ENCODE measurements at regions not wholly inside any gene's neighbourhood (a gene's known extent, or its start where the extent isn't known, plus 50 kb on each side); places are given as distances from the start of the nearest gene placed in this dataset.

DNA sequence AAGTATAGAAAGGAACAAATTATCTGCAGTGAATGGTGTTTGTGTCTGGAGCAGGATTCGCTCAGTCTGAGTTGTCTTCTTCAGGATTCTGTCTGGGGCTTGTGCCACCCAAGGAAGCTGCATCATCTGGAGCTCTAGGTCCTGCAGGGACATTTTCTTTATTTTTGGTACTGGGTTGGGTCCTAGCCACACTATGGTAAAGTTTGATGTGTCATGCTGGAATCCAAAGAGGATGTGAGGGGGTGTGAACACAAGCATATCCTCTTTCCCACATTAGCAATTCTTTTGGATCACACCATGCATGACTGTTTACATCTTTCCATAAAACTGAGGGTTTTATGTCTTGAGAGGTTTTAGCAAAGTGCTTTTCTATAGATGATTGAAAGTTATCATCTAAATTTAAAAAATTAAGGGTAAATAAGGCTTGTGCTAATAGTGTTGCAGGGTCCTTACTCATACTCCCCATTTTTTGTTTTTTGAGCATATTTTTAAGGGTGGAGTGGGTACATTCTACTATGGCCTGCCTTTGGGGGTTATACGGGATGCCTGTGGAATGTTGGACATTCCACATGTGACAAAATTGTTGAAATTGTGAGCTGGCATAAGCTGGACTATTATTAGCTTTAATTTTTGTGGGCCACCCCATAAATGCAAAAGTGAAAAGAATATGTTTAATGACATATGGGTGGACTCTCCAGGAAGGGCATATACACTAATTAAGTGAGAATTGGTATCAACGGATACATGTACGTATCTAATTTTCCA lies 152.0 kb upstream of the HMCN1 start:
- no peak for TF ChIP-seq RFX5 (IDR thresholded peaks at IDR 0.05; ENCODE audit: low read depth, low read length)
- TF ChIP-seq, protein P1, sequence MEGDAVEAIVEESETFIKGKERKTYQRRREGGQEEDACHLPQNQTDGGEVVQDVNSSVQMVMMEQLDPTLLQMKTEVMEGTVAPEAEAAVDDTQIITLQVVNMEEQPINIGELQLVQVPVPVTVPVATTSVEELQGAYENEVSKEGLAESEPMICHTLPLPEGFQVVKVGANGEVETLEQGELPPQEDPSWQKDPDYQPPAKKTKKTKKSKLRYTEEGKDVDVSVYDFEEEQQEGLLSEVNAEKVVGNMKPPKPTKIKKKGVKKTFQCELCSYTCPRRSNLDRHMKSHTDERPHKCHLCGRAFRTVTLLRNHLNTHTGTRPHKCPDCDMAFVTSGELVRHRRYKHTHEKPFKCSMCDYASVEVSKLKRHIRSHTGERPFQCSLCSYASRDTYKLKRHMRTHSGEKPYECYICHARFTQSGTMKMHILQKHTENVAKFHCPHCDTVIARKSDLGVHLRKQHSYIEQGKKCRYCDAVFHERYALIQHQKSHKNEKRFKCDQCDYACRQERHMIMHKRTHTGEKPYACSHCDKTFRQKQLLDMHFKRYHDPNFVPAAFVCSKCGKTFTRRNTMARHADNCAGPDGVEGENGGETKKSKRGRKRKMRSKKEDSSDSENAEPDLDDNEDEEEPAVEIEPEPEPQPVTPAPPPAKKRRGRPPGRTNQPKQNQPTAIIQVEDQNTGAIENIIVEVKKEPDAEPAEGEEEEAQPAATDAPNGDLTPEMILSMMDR (conservative IDR thresholded peaks at IDR 0.05; ENCODE audit: low read depth, low read length) = no peak
- no TSS peak for BruUV-seq (replicated peaks)
- Histone ChIP-seq H3K4me3 (ENCODE audit: insufficient read depth, low read depth, low read length) (no peak overlapping the region), H4K5ac (ENCODE audit: low read depth, low read length) (no peak overlapping the region), H2BK20ac (ENCODE audit: low read depth, low read length) (no peak overlapping the region), H3K79me1 (ENCODE audit: low read depth in 1 of 2, low read length in 2 of 2) (no peaks in the 10 kb centered on the region), H4K91ac (ENCODE audit: insufficient read depth, low read depth, low read length) (no peak overlapping the region), H3K4me2 (ENCODE audit: low read depth, low read length) (no peak overlapping the region), H2BK5ac (ENCODE audit: low read depth, low read length, poor library complexity, severe bottlenecking) (no peak overlapping the region), H2AK5ac (ENCODE audit: low read depth, low read length) (no peak overlapping the region), H3K4ac (ENCODE audit: low read depth, low read length) (no peak overlapping the region), H2BK120ac (ENCODE audit: low read depth, low read length) (no peak overlapping the region), H3K9me3 (ENCODE audit: control insufficient read depth, insufficient read depth, low read length) (peaks cover 9% of the 10 kb centered on the region), H3K27me3 (ENCODE audit: control insufficient read depth, insufficient read depth, low read length) (no peaks in the 10 kb centered on the region), H3K56ac (ENCODE audit: extremely low read depth, insufficient read depth, low read length) (no peak overlapping the region), H4K8ac (ENCODE audit: low read depth in 2 of 2, low read length in 2 of 2) (peak overlapping the region in 1 of 2 experiments; percentile 25; a peak in 1 of 4 replicates), H3K4me1 (ENCODE audit: control insufficient read depth, insufficient read depth, low read length) (no peaks in the 10 kb centered on the region), H3K23ac (ENCODE audit: low read depth, low read length) (no peak overlapping the region), H3K14ac (replicated peaks; ENCODE audit: low read depth, low read length) (no peak overlapping the region; the same call in 1 of the 2 replicates), H3K18ac (ENCODE audit: low read depth, low read length) (no peak overlapping the region), H2BK15ac (ENCODE audit: low read depth, low read length) (no peak overlapping the region), H3K36me3 (ENCODE audit: control insufficient read depth, insufficient read depth, low read length) (no peaks in the 10 kb centered on the region), H2AK9ac (replicated peaks; ENCODE audit: low read depth, low read length, poor library complexity) (no peak overlapping the region), H3K27ac (ENCODE audit: insufficient read depth, low read length) (no peak overlapping the region), H3K9ac (ENCODE audit: low read depth, low read length) (no peak overlapping the region), H3K9me1 (ENCODE audit: insufficient read depth, low read length) (no peaks in the 10 kb centered on the region), H2AFZ (replicated peaks; ENCODE audit: low read length, poor library complexity) (no peak overlapping the region), H4K20me1 (ENCODE audit: insufficient read depth, low read length) (no peaks in the 10 kb centered on the region)
- in situ Hi-C loops (cut with MboI; ENCODE audit: low sequenced_read_pairs) (no loop called here), intact Hi-C loops (cut with micrococcal nuclease) (no loop called here), dilution Hi-C loops (cut with HindIII; ENCODE audit: low sequenced_read_pairs, unreplicated experiment) (no loop called here)
- ChIA-PET POLR2A (ENCODE audit: unreplicated experiment) (no interaction called here), CTCF (interaction anchor here (1.3 to 1.6 kb wide), 2 partner anchors 9 to 13 kb away, joined by 4 read pairs; no protein-coding TSS in a partner anchor)
- no peak for ATAC-seq (ENCODE audit: low read depth)
- DNase-seq = peak; percentile 30
- 67% methylated on average over 1 of the region's 4 CpGs; no CpG with 5 or more reads in 1 of the 2 experiments for WGBS, 2 experiments (ENCODE audit: extremely low coverage in 2 of 2, insufficient read length in 1 of 2)

All from IMR-90 (cell line).